ENCODE measurements at regions not wholly inside any gene's neighbourhood (a gene's known extent, or its start where the extent isn't known, plus 50 kb on each side); places are given as distances from the start of the nearest gene placed in this dataset.

DNA sequence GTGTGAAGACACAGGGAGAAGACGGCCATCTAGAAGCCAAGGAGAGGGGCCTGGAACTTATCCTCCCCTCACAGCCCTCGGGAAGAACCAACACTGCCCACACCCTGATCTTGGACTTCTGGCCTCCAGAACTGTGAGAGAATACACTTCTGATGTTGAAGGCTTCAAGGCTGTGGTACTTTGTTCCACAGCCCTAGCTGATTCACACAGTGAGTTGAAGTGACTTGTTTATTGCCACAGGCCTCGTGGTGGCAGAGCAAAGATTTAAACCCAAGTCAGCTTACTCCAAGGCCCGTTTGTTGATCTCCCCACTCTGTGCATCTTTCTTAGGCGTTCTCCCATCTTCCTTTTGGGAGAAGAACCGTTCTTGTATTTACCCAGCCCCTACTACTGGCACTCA, 72.8 kb downstream of the CYTL1 start:
- no peak for TF ChIP-seq EZH2 (IDR thresholded peaks at IDR 0.05; ENCODE audit: insufficient read depth, low read length)
- TF ChIP-seq, protein P1, sequence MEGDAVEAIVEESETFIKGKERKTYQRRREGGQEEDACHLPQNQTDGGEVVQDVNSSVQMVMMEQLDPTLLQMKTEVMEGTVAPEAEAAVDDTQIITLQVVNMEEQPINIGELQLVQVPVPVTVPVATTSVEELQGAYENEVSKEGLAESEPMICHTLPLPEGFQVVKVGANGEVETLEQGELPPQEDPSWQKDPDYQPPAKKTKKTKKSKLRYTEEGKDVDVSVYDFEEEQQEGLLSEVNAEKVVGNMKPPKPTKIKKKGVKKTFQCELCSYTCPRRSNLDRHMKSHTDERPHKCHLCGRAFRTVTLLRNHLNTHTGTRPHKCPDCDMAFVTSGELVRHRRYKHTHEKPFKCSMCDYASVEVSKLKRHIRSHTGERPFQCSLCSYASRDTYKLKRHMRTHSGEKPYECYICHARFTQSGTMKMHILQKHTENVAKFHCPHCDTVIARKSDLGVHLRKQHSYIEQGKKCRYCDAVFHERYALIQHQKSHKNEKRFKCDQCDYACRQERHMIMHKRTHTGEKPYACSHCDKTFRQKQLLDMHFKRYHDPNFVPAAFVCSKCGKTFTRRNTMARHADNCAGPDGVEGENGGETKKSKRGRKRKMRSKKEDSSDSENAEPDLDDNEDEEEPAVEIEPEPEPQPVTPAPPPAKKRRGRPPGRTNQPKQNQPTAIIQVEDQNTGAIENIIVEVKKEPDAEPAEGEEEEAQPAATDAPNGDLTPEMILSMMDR (IDR thresholded peaks at IDR 0.05; ENCODE audit: insufficient read depth, low read depth, low read length), result no peak
